ENCODE measurements at regions not wholly inside any gene's neighbourhood (a gene's known extent, or its start where the extent isn't known, plus 50 kb on each side); places are given as distances from the start of the nearest gene placed in this dataset.
"Not testable (repeated sequence)": the region's sequence is repeated elsewhere in the genome, so short reads cannot be mapped to it uniquely, and the experiment has no call there.

GRCh38 chrX:10469-11458, 270.4 kb upstream of the PLCXD1 start:
- BruUV-seq (replicated peaks); POLR2A ChIA-PET: not testable (repeated sequence)

GRCh38 chrX:13821-14443, 267.2 kb upstream of the PLCXD1 start:
- intact Hi-C loops (cut with micrococcal nuclease; ENCODE audit: unreplicated experiment); H3K9me3 ChIP-seq (ENCODE audit: low read length); POLR2A ChIA-PET; CTCF ChIA-PET (ENCODE audit: unreplicated experiment); H3K9me2 ChIP-seq (ENCODE audit: insufficient read depth, low read length); H3K4me2 ChIP-seq (ENCODE audit: low read length); H3K27ac ChIP-seq (ENCODE audit: low read depth, low read length, poor library complexity, severe bottlenecking); H3K4me3 ChIP-seq (ENCODE audit: low read depth, low read length, poor library complexity, severe bottlenecking); H3K36me3 ChIP-seq (ENCODE audit: insufficient read depth, low read length); H3K79me2 ChIP-seq (ENCODE audit: insufficient read depth, low read depth, low read length); H2AFZ ChIP-seq (ENCODE audit: low read length); H3K4me1 ChIP-seq (ENCODE audit: insufficient read depth, low read length, poor library complexity, severe bottlenecking); DNase-seq (ENCODE audit: low spot score); H4K20me1 ChIP-seq (ENCODE audit: insufficient read depth, low read length); BruUV-seq (replicated peaks): not testable (repeated sequence)

More at GRCh38 chrX:10469-11458, 270.4 kb upstream of the PLCXD1 start:
- H3K9me2 ChIP-seq (ENCODE audit: insufficient read depth, low read length); H3K79me2 ChIP-seq (ENCODE audit: insufficient read depth, low read depth, low read length); H3K27ac ChIP-seq (ENCODE audit: low read depth, low read length, poor library complexity, severe bottlenecking); H3K4me2 ChIP-seq (ENCODE audit: low read length); H3K4me3 ChIP-seq (ENCODE audit: low read depth, low read length, poor library complexity, severe bottlenecking); intact Hi-C loops (cut with micrococcal nuclease; ENCODE audit: unreplicated experiment); H3K4me1 ChIP-seq (ENCODE audit: insufficient read depth, low read length, poor library complexity, severe bottlenecking); DNase-seq (ENCODE audit: low spot score); H4K20me1 ChIP-seq (ENCODE audit: insufficient read depth, low read length); H2AFZ ChIP-seq (ENCODE audit: low read length); H3K9me3 ChIP-seq (ENCODE audit: low read length); CTCF ChIA-PET (ENCODE audit: unreplicated experiment); H3K36me3 ChIP-seq (ENCODE audit: insufficient read depth, low read length): not testable (repeated sequence)

DNA sequence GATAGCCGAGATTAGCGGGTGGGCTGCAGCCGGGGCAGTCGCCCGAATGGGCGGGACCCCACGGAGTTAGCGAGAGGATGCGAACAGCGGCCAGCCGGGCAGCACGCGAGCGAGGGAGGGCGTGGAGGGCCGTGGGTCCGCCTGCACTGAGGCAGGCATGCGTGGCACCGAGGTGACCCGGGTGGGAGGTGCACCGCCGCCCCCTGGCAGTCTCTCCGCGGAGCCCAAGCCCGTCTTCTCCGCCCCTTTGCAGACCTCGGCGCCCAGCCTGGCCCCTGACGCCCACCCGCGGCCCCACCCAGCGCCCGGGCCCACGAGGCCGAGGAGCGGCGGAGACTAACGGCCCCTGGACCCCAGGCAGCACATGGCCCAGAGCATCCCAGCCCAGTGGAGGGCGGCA, 266.7 kb upstream of the PLCXD1 start:
- DNase-seq (ENCODE audit: low spot score); H2AFZ ChIP-seq (ENCODE audit: low read length); H3K36me3 ChIP-seq (ENCODE audit: insufficient read depth, low read length); H3K27ac ChIP-seq (ENCODE audit: low read depth, low read length, poor library complexity, severe bottlenecking); H3K4me3 ChIP-seq (ENCODE audit: low read depth, low read length, poor library complexity, severe bottlenecking); POLR2A ChIA-PET; H3K79me2 ChIP-seq (ENCODE audit: insufficient read depth, low read depth, low read length); H3K4me2 ChIP-seq (ENCODE audit: low read length); H3K9me2 ChIP-seq (ENCODE audit: insufficient read depth, low read length); H3K9me3 ChIP-seq (ENCODE audit: low read length); CTCF ChIA-PET (ENCODE audit: unreplicated experiment); BruUV-seq (replicated peaks); H4K20me1 ChIP-seq (ENCODE audit: insufficient read depth, low read length); intact Hi-C loops (cut with micrococcal nuclease; ENCODE audit: unreplicated experiment); H3K4me1 ChIP-seq (ENCODE audit: insufficient read depth, low read length, poor library complexity, severe bottlenecking): not testable (repeated sequence)

DNA sequence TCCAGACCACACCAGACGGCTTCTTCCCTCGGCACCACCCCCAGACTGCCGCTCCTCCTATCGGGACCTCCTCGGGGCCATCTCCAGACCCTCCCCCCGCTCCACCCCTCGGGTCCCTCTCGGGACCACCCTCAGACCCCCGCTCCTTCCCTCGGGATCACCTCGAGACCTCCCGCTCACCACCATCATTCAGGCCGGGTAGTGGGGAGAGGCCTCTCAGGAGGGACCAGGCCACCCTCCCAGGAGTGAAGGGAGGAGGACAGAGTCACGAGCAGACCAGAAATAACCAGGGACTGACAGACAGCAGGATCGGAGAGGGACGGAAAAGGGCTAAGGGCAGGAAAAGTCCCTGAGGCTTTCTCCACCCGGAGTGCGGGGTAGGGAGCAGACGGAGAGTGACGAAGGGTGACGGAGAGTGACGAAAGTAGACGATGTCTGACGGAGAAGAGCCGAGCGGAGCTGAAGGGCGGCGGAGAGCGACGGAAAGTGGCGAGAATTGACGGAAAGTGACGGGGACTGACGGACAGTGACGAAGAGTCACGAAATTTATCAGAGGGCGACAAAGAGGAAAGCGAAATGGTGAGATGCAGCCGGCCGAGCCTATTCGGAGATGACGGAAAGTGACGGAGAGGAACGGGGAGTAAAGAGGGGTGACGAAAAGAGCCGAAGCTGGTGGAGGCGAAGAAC, 262.3 kb upstream of the PLCXD1 start:
- BruUV-seq (replicated peaks); intact Hi-C loops (cut with micrococcal nuclease; ENCODE audit: unreplicated experiment); POLR2A ChIA-PET; H3K36me3 ChIP-seq (ENCODE audit: insufficient read depth, low read length); H3K4me1 ChIP-seq (ENCODE audit: insufficient read depth, low read length, poor library complexity, severe bottlenecking); H3K9me3 ChIP-seq (ENCODE audit: low read length); H2AFZ ChIP-seq (ENCODE audit: low read length); H3K79me2 ChIP-seq (ENCODE audit: insufficient read depth, low read depth, low read length); H3K27ac ChIP-seq (ENCODE audit: low read depth, low read length, poor library complexity, severe bottlenecking); H4K20me1 ChIP-seq (ENCODE audit: insufficient read depth, low read length); CTCF ChIA-PET (ENCODE audit: unreplicated experiment); H3K9me2 ChIP-seq (ENCODE audit: insufficient read depth, low read length); H3K4me2 ChIP-seq (ENCODE audit: low read length); H3K4me3 ChIP-seq (ENCODE audit: low read depth, low read length, poor library complexity, severe bottlenecking); DNase-seq (ENCODE audit: low spot score): not testable (repeated sequence)

DNA sequence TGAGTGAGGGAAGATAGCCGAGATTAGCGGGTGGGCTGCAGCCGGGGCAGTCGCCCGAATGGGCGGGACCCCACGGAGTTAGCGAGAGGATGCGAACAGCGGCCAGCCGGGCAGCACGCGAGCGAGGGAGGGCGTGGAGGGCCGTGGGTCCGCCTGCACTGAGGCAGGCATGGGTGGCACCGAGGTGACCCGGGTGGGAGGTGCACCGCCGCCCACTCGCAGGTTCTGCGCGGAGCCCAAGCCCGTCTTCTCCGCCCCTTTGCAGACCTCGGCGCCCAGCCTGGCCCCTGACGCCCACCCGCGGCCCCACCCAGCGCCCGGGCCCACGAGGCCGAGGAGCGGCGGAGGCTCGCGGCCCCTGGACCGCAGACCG, 261.7 kb upstream of the PLCXD1 start:
- peak overlapping the region; percentile 55 for H3K4me3 ChIP-seq (ENCODE audit: low read depth, low read length, poor library complexity, severe bottlenecking)
- CTCF ChIA-PET (ENCODE audit: unreplicated experiment); H3K9me2 ChIP-seq (ENCODE audit: insufficient read depth, low read length); DNase-seq (ENCODE audit: low spot score); H3K9me3 ChIP-seq (ENCODE audit: low read length); H4K20me1 ChIP-seq (ENCODE audit: insufficient read depth, low read length); intact Hi-C loops (cut with micrococcal nuclease; ENCODE audit: unreplicated experiment); POLR2A ChIA-PET; H2AFZ ChIP-seq (ENCODE audit: low read length); H3K36me3 ChIP-seq (ENCODE audit: insufficient read depth, low read length); H3K27ac ChIP-seq (ENCODE audit: low read depth, low read length, poor library complexity, severe bottlenecking); H3K79me2 ChIP-seq (ENCODE audit: insufficient read depth, low read depth, low read length); BruUV-seq (replicated peaks); H3K4me1 ChIP-seq (ENCODE audit: insufficient read depth, low read length, poor library complexity, severe bottlenecking): not testable (repeated sequence)
- peak overlapping the region; percentile 62; the same call in 1 of the 2 replicates for H3K4me2 ChIP-seq (ENCODE audit: low read length)
